NCI-H1105 treated with DMSO at 0.1 percent for 48 hours (cell line): ENCODE measurements at regions not wholly inside any gene's neighbourhood (a gene's known extent, or its start where the extent isn't known, plus 50 kb on each side); places are given as distances from the start of the nearest gene placed in this dataset.

Experiments
- DNase-seq: peaks from one replicate; lab custom pipeline; 2025; lab: John Stamatoyannopoulos, UW

- DNase-seq: no peak
Observed at GRCh38 chr10:83250396-83250795, 888.9 kb upstream of the GHITM start.

GRCh38 chr10:83252169-83252568 is 887.1 kb upstream of the GHITM start:
- DNase-seq: no peak

- no peak for DNase-seq
Observed at GRCh38 chr10:83252596-83252995, 886.7 kb upstream of the GHITM start.

- no peak for DNase-seq
Observed at GRCh38 chr10:83253011-83253671, 886.2 kb upstream of the GHITM start.

- no peak for DNase-seq
Observed at GRCh38 chr10:83254698-83255097, 884.6 kb upstream of the GHITM start.

GRCh38 chr10:83262434-83262833 is 876.9 kb upstream of the GHITM start:
- no peak for DNase-seq

- DNase-seq: no peak
Observed at GRCh38 chr10:83272666-83273434, 866.5 kb upstream of the GHITM start.

- no peak for DNase-seq
Observed at GRCh38 chr10:83274088-83274487, 865.2 kb upstream of the GHITM start.

GRCh38 chr10:83276971-83277370 is 862.3 kb upstream of the GHITM start:
- DNase-seq: no peak

- no peak for DNase-seq
Observed at GRCh38 chr10:83283151-83283550, 856.2 kb upstream of the GHITM start.

- no peak for DNase-seq
Observed at GRCh38 chr10:83287374-83287773, 851.9 kb upstream of the GHITM start.

GRCh38 chr10:83289373-83289772 is 849.9 kb upstream of the GHITM start:
- no peak for DNase-seq

- DNase-seq: no peak
Observed at GRCh38 chr10:83289948-83290347, 849.4 kb upstream of the GHITM start.

GRCh38 chr10:83301732-83302131 is 837.6 kb upstream of the GHITM start:
- no peak for DNase-seq

- DNase-seq: no peak
Observed at GRCh38 chr10:83302623-83303022, 836.7 kb upstream of the GHITM start.

- DNase-seq: no peak
Observed at GRCh38 chr10:83310688-83311087, 828.6 kb upstream of the GHITM start.

- DNase-seq: no peak
Observed at GRCh38 chr10:83312570-83312969, 826.7 kb upstream of the GHITM start.

GRCh38 chr10:83332690-83333089 is 806.6 kb upstream of the GHITM start:
- DNase-seq: no peak

GRCh38 chr10:83333566-83333965 is 805.7 kb upstream of the GHITM start:
- no peak for DNase-seq

- no peak for DNase-seq
Observed at GRCh38 chr10:83343676-83344075, 795.6 kb upstream of the GHITM start.

GRCh38 chr10:83346266-83346910 is 792.9 kb upstream of the GHITM start:
- DNase-seq: no peak

- DNase-seq: no peak
Observed at GRCh38 chr10:83352588-83352987, 786.7 kb upstream of the GHITM start.

- no peak for DNase-seq
Observed at GRCh38 chr10:83354456-83354855, 784.9 kb upstream of the GHITM start.
